Mucosa of descending colon (tissue), 3 donors: ENCODE measurements at regions not wholly inside any gene's neighbourhood (a gene's known extent, or its start where the extent isn't known, plus 50 kb on each side); places are given as distances from the start of the nearest gene placed in this dataset.

Experiments used
- ATAC-seq: fragments of 200-7000 bp; cut with Tn5 transposase; one replicate; pipeline ENCODE4 v1.9.1; 2020; ENCODE audit warnings: mild to moderate bottlenecking, moderate library complexity
- DNase-seq, 3 donors: peaks; one replicate each; pipeline ENCODE4 v3.0.0-alpha.2; 2020
- H3K36me3 ChIP-seq: fragments of 200-600 bp; one replicate; pipeline ENCODE4 v1.8.0; 2021; ENCODE audit warnings: low read depth, mild to moderate bottlenecking
- H3K4me1 ChIP-seq: fragments of 200-600 bp; one replicate; pipeline ENCODE4 v1.8.0; 2021; ENCODE audit warnings: low read depth, mild to moderate bottlenecking
- H3K4me3 ChIP-seq: fragments of 200-600 bp; one replicate; pipeline ENCODE4 v1.8.0; 2021; ENCODE audit warnings: mild to moderate bottlenecking
- H3K9me3 ChIP-seq: fragments of 200-600 bp; one replicate; pipeline ENCODE4 v1.8.0; 2021; ENCODE audit warnings: mild to moderate bottlenecking
- intact Hi-C, 2 donors: fragments of 100-400 bp; cut with DNase I in 1 of 2; cut with micrococcal nuclease in 1 of 2; formaldehyde crosslinking; loops; one replicate each; pipeline versions ENCODE4 v1.11.0 to v1.11.1; 2022; cut with DNase I, micrococcal nuclease
- TF ChIP-seq, protein P1 (sequence below): fragments of 200-600 bp; IDR thresholded peaks from one replicate; pipeline ENCODE4 v1.8.0; 2022; ENCODE audit warnings: antibody characterized with exemption, mild to moderate bottlenecking
- donor health status: DM: no; HTN: no; CAD: no; lungs with moderate emphysema.
- donor health status: DM: no; HTN: no; CAD: no.
- donor health status: DM: no; HTN: yes; CAD: no.

- Histone ChIP-seq H3K9me3 (no peaks in the 10 kb centered on the region), H3K36me3 (no peaks in the 10 kb centered on the region), H3K4me1 (no peaks in the 10 kb centered on the region), H3K4me3 (no peak overlapping the region)
- intact Hi-C loops: no loop called here
- TF ChIP-seq, protein P1, sequence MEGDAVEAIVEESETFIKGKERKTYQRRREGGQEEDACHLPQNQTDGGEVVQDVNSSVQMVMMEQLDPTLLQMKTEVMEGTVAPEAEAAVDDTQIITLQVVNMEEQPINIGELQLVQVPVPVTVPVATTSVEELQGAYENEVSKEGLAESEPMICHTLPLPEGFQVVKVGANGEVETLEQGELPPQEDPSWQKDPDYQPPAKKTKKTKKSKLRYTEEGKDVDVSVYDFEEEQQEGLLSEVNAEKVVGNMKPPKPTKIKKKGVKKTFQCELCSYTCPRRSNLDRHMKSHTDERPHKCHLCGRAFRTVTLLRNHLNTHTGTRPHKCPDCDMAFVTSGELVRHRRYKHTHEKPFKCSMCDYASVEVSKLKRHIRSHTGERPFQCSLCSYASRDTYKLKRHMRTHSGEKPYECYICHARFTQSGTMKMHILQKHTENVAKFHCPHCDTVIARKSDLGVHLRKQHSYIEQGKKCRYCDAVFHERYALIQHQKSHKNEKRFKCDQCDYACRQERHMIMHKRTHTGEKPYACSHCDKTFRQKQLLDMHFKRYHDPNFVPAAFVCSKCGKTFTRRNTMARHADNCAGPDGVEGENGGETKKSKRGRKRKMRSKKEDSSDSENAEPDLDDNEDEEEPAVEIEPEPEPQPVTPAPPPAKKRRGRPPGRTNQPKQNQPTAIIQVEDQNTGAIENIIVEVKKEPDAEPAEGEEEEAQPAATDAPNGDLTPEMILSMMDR: no peak
- ATAC-seq: no peak
- no peak for DNase-seq
These were observed 252.5 kb downstream of the PTEN start for GRCh38 chr10:88115968-88116367.

- H3K9me3 ChIP-seq: no peaks in the 10 kb centered on the region
- TF ChIP-seq, protein P1: no peak
- no peaks in the 10 kb centered on the region for H3K4me1 ChIP-seq
- ATAC-seq (no peak), DNase-seq (no peak)
- no peak overlapping the region for H3K4me3 ChIP-seq
- intact Hi-C loops: no loop called here
- H3K36me3 ChIP-seq: no peaks in the 10 kb centered on the region
These were observed 253.1 kb downstream of the PTEN start for GRCh38 chr10:88116481-88116880.

GRCh38 chr10:88116971-88117626 lies 253.7 kb downstream of the PTEN start:
- intact Hi-C loops: no loop called here
- no peak for DNase-seq
- Histone ChIP-seq H3K4me1 (no peaks in the 10 kb centered on the region), H3K36me3 (no peaks in the 10 kb centered on the region), H3K4me3 (no peak overlapping the region), H3K9me3 (no peaks in the 10 kb centered on the region)
- no peak for ATAC-seq
- TF ChIP-seq, protein P1: no peak

DNA sequence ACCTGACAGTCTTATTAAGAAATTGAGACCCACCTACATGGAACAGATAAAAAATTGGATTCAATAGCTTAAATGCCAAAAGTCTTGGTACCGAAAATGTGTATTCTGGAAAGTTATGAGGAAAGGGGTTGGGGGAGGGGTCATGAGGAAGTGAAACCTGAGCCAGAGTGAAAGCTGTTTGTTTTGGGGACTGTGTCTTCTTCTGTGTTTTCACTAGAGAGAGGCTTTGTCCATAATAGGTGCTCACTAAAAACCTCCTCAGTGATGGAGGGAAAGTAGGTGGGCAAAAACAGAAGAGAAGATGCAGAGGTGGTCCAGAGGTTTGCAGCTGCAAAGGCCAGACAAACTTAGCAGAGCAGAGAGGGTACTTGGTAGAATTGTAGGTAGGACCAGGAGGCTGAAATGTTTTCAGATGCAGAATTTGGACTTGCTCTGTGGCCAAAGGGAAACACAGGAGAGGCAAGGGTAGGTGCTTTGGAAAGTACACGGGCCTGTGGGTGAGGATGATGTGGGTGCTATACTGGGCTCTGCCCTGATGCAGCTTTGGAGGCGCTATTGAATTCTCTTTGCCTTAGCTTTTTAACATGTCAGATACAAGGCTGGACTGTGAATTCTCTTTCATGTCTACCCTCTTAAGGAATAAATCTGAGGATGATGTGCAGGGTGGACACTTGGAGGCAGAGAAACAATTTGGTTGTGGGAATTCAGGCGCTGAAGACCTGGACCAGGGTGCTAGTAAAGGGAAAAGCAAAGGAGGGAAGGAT lies 254.6 kb downstream of the PTEN start:
- no peak overlapping the region for H3K4me3 ChIP-seq
- intact Hi-C loops: no loop called here
- H3K36me3 ChIP-seq: no peaks in the 10 kb centered on the region
- peak; percentile 46 for ATAC-seq
- H3K4me1 ChIP-seq: no peaks in the 10 kb centered on the region
- TF ChIP-seq, protein P1: no peak
- no peaks in the 10 kb centered on the region for H3K9me3 ChIP-seq
- DNase-seq: peak in 1 of 3 donors; percentile 34

DNA sequence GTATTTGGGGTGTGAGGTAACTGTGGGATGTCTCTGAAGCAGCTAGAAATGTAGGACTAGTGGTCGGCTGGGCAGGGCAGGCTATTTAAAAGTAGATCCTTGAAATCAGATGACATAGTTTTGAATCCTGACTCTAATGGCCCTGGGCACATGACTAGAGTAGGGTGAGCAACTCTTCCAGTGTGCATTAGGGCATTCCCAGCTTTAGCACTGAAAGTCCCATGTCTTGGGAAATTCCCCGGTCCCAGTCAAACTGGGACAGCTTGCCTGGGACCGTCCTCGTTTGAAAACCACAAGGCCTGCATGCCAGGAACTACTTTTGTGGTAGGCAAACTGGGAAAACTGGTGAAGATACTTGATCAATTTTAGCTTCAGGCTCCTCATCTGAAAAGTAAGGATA lies 255.3 kb downstream of the PTEN start:
- H3K9me3 ChIP-seq: no peaks in the 10 kb centered on the region
- DNase-seq: no peak
- TF ChIP-seq, protein P1: no peak
- H3K4me3 ChIP-seq: no peak overlapping the region
- ATAC-seq: no peak
- intact Hi-C loops: no loop called here
- no peaks in the 10 kb centered on the region for H3K4me1 ChIP-seq
- H3K36me3 ChIP-seq: no peaks in the 10 kb centered on the region
